ENCODE measurements at regions not wholly inside any gene's neighbourhood (a gene's known extent, or its start where the extent isn't known, plus 50 kb on each side); places are given as distances from the start of the nearest gene placed in this dataset.
"Not testable (repeated sequence)": the region's sequence is repeated elsewhere in the genome, so short reads cannot be mapped to it uniquely, and the experiment has no call there.

GRCh38 chr18:40296717-40297413, 1658.2 kb upstream of the PIK3C3 start:
- Mint-ChIP-seq H3K4me1 (ENCODE audit: low read depth, unreplicated experiment) (no peaks in the 10 kb centered on the region), H3K27ac (ENCODE audit: unreplicated experiment) (no peak overlapping the region), H3K4me3 (ENCODE audit: unreplicated experiment) (no peak overlapping the region), H3K27me3 (ENCODE audit: low read depth, unreplicated experiment) (no peaks in the 10 kb centered on the region), H3K9me3 (ENCODE audit: unreplicated experiment) (no peaks in the 10 kb centered on the region), H3K36me3 (ENCODE audit: low read depth, unreplicated experiment) (no peaks in the 10 kb centered on the region)
- TF ChIP-seq CTCF (IDR thresholded peaks at IDR 0.05; ENCODE audit: insufficient read depth, low read depth, low read length), result no peak
- TF ChIP-seq EZH2 (IDR thresholded peaks at IDR 0.05; ENCODE audit: insufficient read depth, low read length), result no peak
- H3K4me1 ChIP-seq (ENCODE audit: insufficient read depth, low read length), result no peaks in the 10 kb centered on the region
- no peak overlapping the region for H2AFZ ChIP-seq (ENCODE audit: low read depth, low read length)
- no peaks in the 10 kb centered on the region for H3K9me3 ChIP-seq (ENCODE audit: insufficient read depth, low read depth, low read length)
- no peak for FAIRE-seq
- no peak overlapping the region for H3K4me3 ChIP-seq (ENCODE audit: insufficient read depth, low read depth, low read length)
- H4K20me1 ChIP-seq (ENCODE audit: insufficient read depth, low read length), result no peaks in the 10 kb centered on the region
- H3K27ac ChIP-seq (ENCODE audit: low read depth, low read length), result no peak overlapping the region
- no peak overlapping the region for H3K4me2 ChIP-seq (ENCODE audit: low read length)
- no peak overlapping the region for H3K9ac ChIP-seq (ENCODE audit: low read length)
- H3K27me3 ChIP-seq (ENCODE audit: insufficient read depth, low read length), result no peaks in the 10 kb centered on the region
- DNase-seq (ENCODE audit: low read depth), result no peak
- H3K79me2 ChIP-seq (ENCODE audit: insufficient read depth, low read length), result no peaks in the 10 kb centered on the region
- no peaks in the 10 kb centered on the region for H3K36me3 ChIP-seq (ENCODE audit: insufficient read depth, low read length)

- Histone ChIP-seq H3K27me3 (ENCODE audit: insufficient read depth, low read length) (no peaks in the 10 kb centered on the region), H2AFZ (ENCODE audit: low read depth, low read length) (no peak overlapping the region), H3K79me2 (ENCODE audit: insufficient read depth, low read length) (no peaks in the 10 kb centered on the region), H3K4me1 (ENCODE audit: insufficient read depth, low read length) (no peaks in the 10 kb centered on the region), H3K9me3 (ENCODE audit: insufficient read depth, low read depth, low read length) (no peaks in the 10 kb centered on the region), H3K4me2 (ENCODE audit: low read length) (no peak overlapping the region), H3K36me3 (ENCODE audit: insufficient read depth, low read length) (no peaks in the 10 kb centered on the region), H3K27ac (ENCODE audit: low read depth, low read length) (no peak overlapping the region), H4K20me1 (ENCODE audit: insufficient read depth, low read length) (no peaks in the 10 kb centered on the region), H3K9ac (ENCODE audit: low read length) (no peak overlapping the region), H3K4me3 (ENCODE audit: insufficient read depth, low read depth, low read length) (no peak overlapping the region)
- no peak overlapping the region for H3K27ac Mint-ChIP-seq (ENCODE audit: unreplicated experiment)
- DNase-seq (ENCODE audit: low read depth), result no peak
- FAIRE-seq, result no peak
- H3K36me3 Mint-ChIP-seq (ENCODE audit: low read depth, unreplicated experiment), result no peaks in the 10 kb centered on the region
- no peak for TF ChIP-seq EZH2 (IDR thresholded peaks at IDR 0.05; ENCODE audit: insufficient read depth, low read length)
- TF ChIP-seq CTCF (IDR thresholded peaks at IDR 0.05; ENCODE audit: insufficient read depth, low read depth, low read length), result peak; percentile 11
- H3K4me3 Mint-ChIP-seq (ENCODE audit: unreplicated experiment), result no peak overlapping the region
- H3K9me3 Mint-ChIP-seq (ENCODE audit: unreplicated experiment), result no peaks in the 10 kb centered on the region
- H3K27me3 Mint-ChIP-seq (ENCODE audit: low read depth, unreplicated experiment), result no peaks in the 10 kb centered on the region
- H3K4me1 Mint-ChIP-seq (ENCODE audit: low read depth, unreplicated experiment), result no peaks in the 10 kb centered on the region
Measured at GRCh38 chr18:40292985-40293710, 1661.9 kb upstream of the PIK3C3 start.

- Histone ChIP-seq H2AFZ (ENCODE audit: low read depth, low read length) (no peak overlapping the region), H3K79me2 (ENCODE audit: insufficient read depth, low read length) (no peaks in the 10 kb centered on the region), H3K27me3 (ENCODE audit: insufficient read depth, low read length) (no peaks in the 10 kb centered on the region), H3K9me3 (ENCODE audit: insufficient read depth, low read depth, low read length) (no peaks in the 10 kb centered on the region), H3K36me3 (ENCODE audit: insufficient read depth, low read length) (no peaks in the 10 kb centered on the region), H3K4me2 (ENCODE audit: low read length) (no peak overlapping the region), H3K9ac (ENCODE audit: low read length) (no peak overlapping the region), H3K27ac (ENCODE audit: low read depth, low read length) (no peak overlapping the region), H4K20me1 (ENCODE audit: insufficient read depth, low read length) (no peaks in the 10 kb centered on the region), H3K4me3 (ENCODE audit: insufficient read depth, low read depth, low read length) (no peak overlapping the region), H3K4me1 (ENCODE audit: insufficient read depth, low read length) (no peaks in the 10 kb centered on the region)
- Mint-ChIP-seq H3K4me3 (ENCODE audit: unreplicated experiment) (no peak overlapping the region), H3K4me1 (ENCODE audit: low read depth, unreplicated experiment) (no peaks in the 10 kb centered on the region), H3K27me3 (ENCODE audit: low read depth, unreplicated experiment) (no peaks in the 10 kb centered on the region), H3K27ac (ENCODE audit: unreplicated experiment) (no peak overlapping the region), H3K9me3 (ENCODE audit: unreplicated experiment) (peaks cover 3% of the 10 kb centered on the region), H3K36me3 (ENCODE audit: low read depth, unreplicated experiment) (no peaks in the 10 kb centered on the region)
- DNase-seq (ENCODE audit: low read depth) (no peak), FAIRE-seq (no peak)
- no peak for TF ChIP-seq EZH2 (IDR thresholded peaks at IDR 0.05; ENCODE audit: insufficient read depth, low read length)
- TF ChIP-seq CTCF (IDR thresholded peaks at IDR 0.05; ENCODE audit: insufficient read depth, low read depth, low read length), result no peak
Measured at GRCh38 chr18:40283560-40283959, 1671.5 kb upstream of the PIK3C3 start.

- H4K20me1 ChIP-seq (ENCODE audit: insufficient read depth, low read length); H3K27me3 Mint-ChIP-seq (ENCODE audit: low read depth, unreplicated experiment); H3K4me3 Mint-ChIP-seq (ENCODE audit: unreplicated experiment); FAIRE-seq; H3K4me1 ChIP-seq (ENCODE audit: insufficient read depth, low read length); H3K9me3 Mint-ChIP-seq (ENCODE audit: unreplicated experiment); H2AFZ ChIP-seq (ENCODE audit: low read depth, low read length); H3K27me3 ChIP-seq (ENCODE audit: insufficient read depth, low read length); DNase-seq (ENCODE audit: low read depth); H3K4me2 ChIP-seq (ENCODE audit: low read length); H3K36me3 ChIP-seq (ENCODE audit: insufficient read depth, low read length); H3K36me3 Mint-ChIP-seq (ENCODE audit: low read depth, unreplicated experiment); H3K4me3 ChIP-seq (ENCODE audit: insufficient read depth, low read depth, low read length); H3K9ac ChIP-seq (ENCODE audit: low read length); H3K79me2 ChIP-seq (ENCODE audit: insufficient read depth, low read length); H3K27ac Mint-ChIP-seq (ENCODE audit: unreplicated experiment); H3K9me3 ChIP-seq (ENCODE audit: insufficient read depth, low read depth, low read length); H3K4me1 Mint-ChIP-seq (ENCODE audit: low read depth, unreplicated experiment); H3K27ac ChIP-seq (ENCODE audit: low read depth, low read length): not testable (repeated sequence)
Measured at GRCh38 chr18:40281356-40281755, 1673.7 kb upstream of the PIK3C3 start.
